Body of pancreas (tissue), 4 donors: ENCODE measurements at regions not wholly inside any gene's neighbourhood (a gene's known extent, or its start where the extent isn't known, plus 50 kb on each side); places are given as distances from the start of the nearest gene placed in this dataset.

Experiments
- ATAC-seq: fragments of 150-250 bp; one replicate; pipeline ENCODE4 v1.9.1; 2016
- DNase-seq, 4 donors: peaks; one replicate each; pipeline ENCODE4 v3.0.0-alpha.2; 2019
- H3K27ac ChIP-seq, 4 donors: fragments of 200-600 bp; sonication (generic); 1 replicate in 3 of 4; 2 replicates in 1 of 4; pipeline versions ENCODE4 v1.5.1 to v1.6.1; 2016 to 2019; ENCODE audit warnings: mild to moderate bottlenecking in 1 of 4, mixed read lengths in 1 of 4, moderate library complexity in 1 of 4
- H3K27me3 ChIP-seq, 2 donors: fragments of 200-600 bp; sonication (generic); one replicate each; pipeline ENCODE4 v1.6.0; 2016; ENCODE audit warnings: mild to moderate bottlenecking in 1 of 2
- H3K36me3 ChIP-seq, 2 donors: fragments of 200-600 bp; sonication (generic); replicated peaks in 1 of 2; 2 replicates each; pipeline ENCODE4 v1.5.1; 2016; ENCODE audit warnings: low read depth in 2 of 2; ENCODE audit not compliant: insufficient read depth in 1 of 2
- H3K4me1 ChIP-seq: fragments of 200-600 bp; sonication (generic); one replicate; pipeline ENCODE4 v1.6.0; 2016
- H3K4me3 ChIP-seq, 2 donors: fragments of 200-600 bp; sonication (generic); 1 replicate in 1 of 2; 2 replicates in 1 of 2; pipeline ENCODE4 v1.5.1; 2016 to 2019
- H3K9me3 ChIP-seq, 3 donors: fragments of 200-600 bp; sonication (generic); 1 replicate in 2 of 3; 2 replicates in 1 of 3; pipeline ENCODE4 v1.5.1; 2016
- CTCF ChIP-seq, 7 experiments: fragments of 450-650 bp in 4 of 7; fragments of 200-600 bp in 3 of 7; sonication (generic) in 3 of 7; IDR thresholded peaks; one replicate each; pipeline ENCODE4 v1.5.1; 2016 to 2019; ENCODE audit warnings: antibody characterized with exemption in 7 of 7
- POLR2A ChIP-seq, 3 donors: fragments of 450-650 bp; IDR thresholded peaks; one replicate each; pipeline ENCODE4 v1.6.1; 2016; ENCODE audit warnings: antibody characterized with exemption in 3 of 3, mild to moderate bottlenecking in 2 of 3
- WGBS, 2 donors: methylation state at CpG; one replicate each; pipeline ENCODE4 v1.1.5; 2017; 5-methylcytosine and 5-hydroxymethylcytosine counted together
- intact Hi-C: fragments of 100-400 bp; cut with DNase I; formaldehyde crosslinking; loops from one replicate; pipeline ENCODE4 v1.15.1; 2023

- no peaks in the 10 kb centered on the region for H3K36me3 ChIP-seq
- no peaks in the 10 kb centered on the region for H3K9me3 ChIP-seq
- no peak for TF ChIP-seq CTCF (IDR thresholded peaks at IDR 0.05)
- no peak for TF ChIP-seq POLR2A (IDR thresholded peaks at IDR 0.05)
- no peaks in the 10 kb centered on the region for H3K4me1 ChIP-seq
- no peak overlapping the region for H3K27ac ChIP-seq
- ATAC-seq (no peak), DNase-seq (no peak)
- intact Hi-C loops, result no loop called here
- 11 to 29% methylated on average over 1 of the region's 1 CpG for WGBS, 2 donors
- H3K27me3 ChIP-seq, result no peaks in the 10 kb centered on the region
- H3K4me3 ChIP-seq, result no peak overlapping the region
Observed at GRCh38 chr5:15447209-15447608, 52.8 kb upstream of the FBXL7 start.

DNA sequence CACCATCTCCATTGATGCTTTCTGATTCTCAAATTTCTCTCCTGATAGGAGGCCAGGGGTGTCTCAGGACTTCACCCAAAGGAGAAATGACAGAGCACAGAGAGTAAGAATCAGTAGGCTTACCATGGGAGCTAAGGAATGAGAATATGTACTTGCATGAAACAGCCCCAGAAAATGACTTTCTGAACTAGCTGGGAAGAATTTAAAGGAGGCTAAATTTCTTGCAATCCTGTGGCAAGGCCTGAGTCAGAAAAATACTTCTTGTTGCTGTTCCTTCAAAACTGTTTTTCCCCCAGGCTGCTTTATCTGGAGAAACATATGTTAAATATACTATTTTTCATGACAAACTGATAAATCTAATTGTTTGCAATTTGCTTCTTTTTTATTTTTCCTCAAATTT lies 53.4 kb upstream of the FBXL7 start:
- no peaks in the 10 kb centered on the region for H3K27me3 ChIP-seq
- H3K4me1 ChIP-seq, result no peaks in the 10 kb centered on the region
- no peak overlapping the region for H3K27ac ChIP-seq
- H3K36me3 ChIP-seq, result no peaks in the 10 kb centered on the region
- ATAC-seq, result no peak
- DNase-seq, result no peak
- H3K4me3 ChIP-seq, result no peak overlapping the region
- intact Hi-C loops, result no loop called here
- no peaks in the 10 kb centered on the region for H3K9me3 ChIP-seq
- no peak for TF ChIP-seq CTCF (IDR thresholded peaks at IDR 0.05)
- TF ChIP-seq POLR2A (IDR thresholded peaks at IDR 0.05), result no peak

DNA sequence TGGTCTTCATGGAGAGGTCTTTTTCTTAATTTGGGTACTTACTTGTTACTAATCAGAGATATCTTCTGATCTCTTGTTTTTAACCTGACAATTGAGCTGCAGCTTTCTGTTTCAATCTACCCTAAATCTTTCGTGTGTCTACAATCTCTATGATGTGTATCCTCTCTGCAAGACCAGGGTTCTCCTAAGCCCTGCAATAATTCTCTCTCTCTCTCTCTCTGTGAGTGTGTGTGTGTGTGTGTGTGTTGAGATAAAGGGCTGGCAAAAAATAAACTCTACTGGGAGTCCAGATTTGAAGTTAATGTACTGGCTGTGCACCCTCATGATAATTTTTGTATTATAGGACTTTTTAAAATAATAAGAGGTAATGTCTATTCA lies 57.8 kb upstream of the FBXL7 start:
- Histone ChIP-seq H3K4me3 (no peak overlapping the region), H3K36me3 (no peaks in the 10 kb centered on the region), H3K9me3 (no peaks in the 10 kb centered on the region), H3K27me3 (no peaks in the 10 kb centered on the region), H3K4me1 (no peaks in the 10 kb centered on the region), H3K27ac (no peak overlapping the region)
- DNase-seq (no peak), ATAC-seq (no peak)
- 34 to 38% methylated on average over 1 of the region's 1 CpG for WGBS, 2 donors
- TF ChIP-seq CTCF (IDR thresholded peaks at IDR 0.05) (no peak), POLR2A (IDR thresholded peaks at IDR 0.05) (no peak)
- intact Hi-C loops, result no loop called here

- intact Hi-C loops, result no loop called here
- TF ChIP-seq POLR2A (IDR thresholded peaks at IDR 0.05) (no peak), CTCF (IDR thresholded peaks at IDR 0.05) (no peak)
- 50 to 52% methylated on average over 6 of the region's 6 CpGs for WGBS, 2 donors
Observed at GRCh38 chr5:15441433-15442192, 58.4 kb upstream of the FBXL7 start.

GRCh38 chr5:15440434-15440833 lies 59.5 kb upstream of the FBXL7 start:
- H3K27ac ChIP-seq, result no peak overlapping the region
- DNase-seq (no peak), ATAC-seq (no peak)
- no peaks in the 10 kb centered on the region for H3K4me1 ChIP-seq
- intact Hi-C loops, result no loop called here
- H3K9me3 ChIP-seq, result no peaks in the 10 kb centered on the region
- 48 to 52% methylated on average over 5 of the region's 5 CpGs for WGBS, 2 donors
- H3K27me3 ChIP-seq, result no peaks in the 10 kb centered on the region
- no peaks in the 10 kb centered on the region for H3K36me3 ChIP-seq
- TF ChIP-seq POLR2A (IDR thresholded peaks at IDR 0.05) (no peak), CTCF (IDR thresholded peaks at IDR 0.05) (no peak)
- H3K4me3 ChIP-seq, result no peak overlapping the region

More at GRCh38 chr5:15441433-15442192, 58.4 kb upstream of the FBXL7 start:
- H3K27me3 ChIP-seq, result no peaks in the 10 kb centered on the region
- no peaks in the 10 kb centered on the region for H3K9me3 ChIP-seq
- DNase-seq, result no peak
- no peak overlapping the region for H3K27ac ChIP-seq
- no peak overlapping the region for H3K4me3 ChIP-seq
- H3K4me1 ChIP-seq, result no peaks in the 10 kb centered on the region
- no peaks in the 10 kb centered on the region for H3K36me3 ChIP-seq
- no peak for ATAC-seq
